H9 (cell line): ENCODE measurements at regions not wholly inside any gene's neighbourhood (a gene's known extent, or its start where the extent isn't known, plus 50 kb on each side); places are given as distances from the start of the nearest gene placed in this dataset.

Experiments used
- DNase-seq: peaks from one replicate; pipeline ENCODE4 v3.0.0-alpha.2; 2017
- H2AFZ ChIP-seq: one replicate; pipeline ENCODE4 v1.6.1; 2013; ENCODE audit warnings: mild to moderate bottlenecking, low read length, control low read depth, moderate library complexity
- H2AK5ac ChIP-seq: 2 replicates; pipeline ENCODE4 v1.6.1; 2013; ENCODE audit warnings: low read length, control low read depth, mixed read lengths; ENCODE audit not compliant: insufficient read length
- H2BK120ac ChIP-seq: one replicate; pipeline ENCODE4 v1.6.1; 2013; ENCODE audit warnings: low read depth, mild to moderate bottlenecking, low read length, control low read depth, inconsistent platforms; ENCODE audit not compliant: poor library complexity, severe bottlenecking
- H2BK12ac ChIP-seq: 2 replicates; pipeline ENCODE4 v1.6.1; 2013; ENCODE audit warnings: low read length, control low read depth, mixed read lengths, low read depth; ENCODE audit not compliant: insufficient read length
- H2BK15ac ChIP-seq: 2 replicates; pipeline ENCODE4 v1.6.1; 2013; ENCODE audit warnings: low read depth, low read length, control low read depth
- H2BK20ac ChIP-seq: one replicate; pipeline ENCODE4 v1.6.1; 2013; ENCODE audit warnings: low read depth, mild to moderate bottlenecking, low read length, control low read depth, inconsistent platforms; ENCODE audit not compliant: poor library complexity, severe bottlenecking
- H2BK5ac ChIP-seq: 2 replicates; pipeline ENCODE4 v1.6.1; 2013; ENCODE audit warnings: low read length, control low read depth, mixed read lengths; ENCODE audit not compliant: insufficient read length
- H3K14ac ChIP-seq: 2 replicates; pipeline ENCODE4 v1.6.1; 2013; ENCODE audit warnings: low read length, control low read depth; ENCODE audit not compliant: insufficient read depth
- H3K18ac ChIP-seq: 2 replicates; pipeline ENCODE4 v1.6.1; 2013; ENCODE audit warnings: low read depth, mild to moderate bottlenecking, mixed read lengths, low read length, control low read depth; ENCODE audit not compliant: insufficient read length
- H3K23ac ChIP-seq: 2 replicates; pipeline ENCODE4 v1.6.1; 2013; ENCODE audit warnings: low read length, control low read depth, mixed read lengths, low read depth; ENCODE audit not compliant: insufficient read length
- H3K23me2 ChIP-seq: 2 replicates; pipeline ENCODE4 v1.6.1; 2013; ENCODE audit warnings: low read depth, mild to moderate bottlenecking, mixed read lengths, low read length, control low read depth; ENCODE audit not compliant: insufficient read length, poor library complexity, severe bottlenecking
- H3K27ac ChIP-seq: 2 replicates; pipeline ENCODE4 v1.5.1; 2013; ENCODE audit warnings: low read length, control low read depth, mixed read lengths, low read depth; ENCODE audit not compliant: insufficient read length
- H3K27me3 ChIP-seq: 2 replicates; pipeline ENCODE4 v1.6.1; 2013; ENCODE audit warnings: low read length, control low read depth, inconsistent platforms; ENCODE audit not compliant: insufficient read depth
- H3K4ac ChIP-seq: 2 replicates; pipeline ENCODE4 v1.6.1; 2013; ENCODE audit warnings: low read depth, mild to moderate bottlenecking, control low read depth, inconsistent platforms, low read length, moderate library complexity
- H3K4me1 ChIP-seq: 2 replicates; pipeline ENCODE4 v1.6.1; 2013; ENCODE audit warnings: low read length, control low read depth, inconsistent platforms; ENCODE audit not compliant: insufficient read depth
- H3K4me2 ChIP-seq: 2 replicates; pipeline ENCODE4 v1.6.1; 2013; ENCODE audit warnings: low read length, control low read depth, mixed read lengths; ENCODE audit not compliant: insufficient read length, insufficient read depth
- H3K56ac ChIP-seq: 2 replicates; pipeline ENCODE4 v1.6.1; 2013; ENCODE audit warnings: low read depth, mild to moderate bottlenecking, mixed read lengths, low read length, control low read depth; ENCODE audit not compliant: insufficient read length
- H3K79me1 ChIP-seq: 2 replicates; pipeline ENCODE4 v1.6.1; 2013; ENCODE audit warnings: low read depth, mild to moderate bottlenecking, moderate library complexity, low read length, control low read depth, inconsistent platforms; ENCODE audit not compliant: insufficient read depth, poor library complexity, severe bottlenecking
- H3K79me2 ChIP-seq: 2 replicates; pipeline ENCODE4 v1.6.1; 2013; ENCODE audit warnings: low read length, control low read depth, inconsistent platforms; ENCODE audit not compliant: insufficient read depth
- H3K9ac ChIP-seq: 2 replicates; pipeline ENCODE4 v1.6.1; 2013; ENCODE audit warnings: low read length, control low read depth, mixed read lengths; ENCODE audit not compliant: insufficient read length; ENCODE audit errors: extremely low read depth
- H3K9me3 ChIP-seq: one replicate; pipeline ENCODE4 v1.6.1; 2013; ENCODE audit warnings: low read depth, low read length, inconsistent platforms; ENCODE audit not compliant: control insufficient read depth
- H3T11ph ChIP-seq: one replicate; pipeline ENCODE4 v1.6.1; 2013; ENCODE audit warnings: mild to moderate bottlenecking, low read length, control low read depth, inconsistent platforms
- H4K20me1 ChIP-seq: one replicate; pipeline ENCODE4 v1.6.1; 2013; ENCODE audit not compliant: control insufficient read depth, insufficient read length, insufficient read depth
- H4K5ac ChIP-seq: 2 replicates; pipeline ENCODE4 v1.6.1; 2013; ENCODE audit warnings: low read depth, mild to moderate bottlenecking, mixed read lengths, low read length, control low read depth; ENCODE audit not compliant: insufficient read length
- H4K8ac ChIP-seq: replicated peaks from 2 replicates; pipeline ENCODE4 v1.6.1; 2013; ENCODE audit warnings: low read length, control low read depth, mixed read lengths, low read depth; ENCODE audit not compliant: insufficient read length
- H4K91ac ChIP-seq: 2 replicates; pipeline ENCODE4 v1.6.1; 2013; ENCODE audit warnings: low read depth, mild to moderate bottlenecking, moderate library complexity, mixed read lengths, low read length, control low read depth; ENCODE audit not compliant: insufficient read length
- H3K27ac Mint-ChIP-seq, 3 experiments: 2 replicates in 2 of 3; 3 replicates in 1 of 3; pipeline ENCODE4 v1.8.0; 2020 to 2021; ENCODE audit warnings: mixed read lengths in 3 of 3, mild to moderate bottlenecking in 1 of 3, moderate library complexity in 1 of 3
- H3K27me3 Mint-ChIP-seq: 2 replicates; pipeline ENCODE4 v1.8.0; 2021; ENCODE audit warnings: low read depth, mild to moderate bottlenecking, moderate library complexity, mixed read lengths
- H3K36me3 Mint-ChIP-seq, 3 experiments: 2 replicates in 2 of 3; 3 replicates in 1 of 3; pipeline ENCODE4 v1.8.0; 2020 to 2021; ENCODE audit warnings: low read depth in 3 of 3, mixed read lengths in 3 of 3; ENCODE audit not compliant: insufficient read depth in 1 of 3
- H3K4me1 Mint-ChIP-seq, 2 experiments: 2 replicates each; pipeline ENCODE4 v1.8.0; 2020; ENCODE audit warnings: mixed read lengths in 2 of 2
- H3K4me3 Mint-ChIP-seq, 2 experiments: 2 replicates in 1 of 2; 3 replicates in 1 of 2; pipeline ENCODE4 v1.8.0; 2020 to 2021; ENCODE audit warnings: mild to moderate bottlenecking in 2 of 2, mixed read lengths in 2 of 2, moderate library complexity in 1 of 2
- H3K9me3 Mint-ChIP-seq, 2 experiments: 2 replicates in 1 of 2; 3 replicates in 1 of 2; pipeline ENCODE4 v1.8.0; 2020; ENCODE audit warnings: mild to moderate bottlenecking in 2 of 2, mixed read lengths in 2 of 2, moderate library complexity in 1 of 2
- CTCF ChIP-seq: fragments of 200-600 bp; sonication (generic); conservative IDR thresholded peaks from 3 replicates; pipeline ENCODE4 v1.8.0; 2021; ENCODE audit warnings: antibody characterized with exemption, mild to moderate bottlenecking

DNA sequence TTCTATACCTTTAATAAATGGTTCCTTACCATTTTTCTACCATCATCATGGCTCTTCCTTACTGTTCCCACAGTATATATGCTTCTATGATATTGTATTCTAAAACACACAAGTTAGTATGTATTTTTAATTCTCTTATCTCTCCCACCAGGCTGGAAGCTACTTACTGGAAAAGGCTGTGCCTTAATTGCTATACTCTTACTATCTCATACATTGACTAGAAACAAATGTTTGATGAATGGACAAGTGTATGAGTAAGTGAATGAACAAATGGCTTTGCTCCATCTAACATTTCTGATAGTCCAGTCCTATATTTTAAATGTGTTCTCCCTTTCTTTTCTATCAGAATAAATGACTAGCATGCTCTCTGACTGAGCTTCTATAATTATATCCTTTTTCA lies 320.8 kb upstream of the RASGEF1B start:
- H3K14ac ChIP-seq = no peak overlapping the region
- Mint-ChIP-seq H3K4me1 (no peaks in the 10 kb centered on the region), H3K36me3 (no peaks in the 10 kb centered on the region), H3K9me3 (no peaks in the 10 kb centered on the region), H3K27me3 (no peaks in the 10 kb centered on the region), H3K27ac (no peak overlapping the region), H3K4me3 (no peak overlapping the region)
- no peak overlapping the region for H4K5ac ChIP-seq
- no peak overlapping the region for H3K27ac ChIP-seq
- no peaks in the 10 kb centered on the region for H3K4me1 ChIP-seq
- no peak overlapping the region for H3K23ac ChIP-seq
- no peak overlapping the region for H3K4me2 ChIP-seq
- H3K9me3 ChIP-seq = no peaks in the 10 kb centered on the region
- no peak overlapping the region for H4K91ac ChIP-seq
- H2BK12ac ChIP-seq = no peak overlapping the region
- no peak overlapping the region for H2AFZ ChIP-seq
- H4K20me1 ChIP-seq = no peaks in the 10 kb centered on the region
- no peak for DNase-seq
- H3T11ph ChIP-seq = no peak overlapping the region
- no peak overlapping the region for H3K18ac ChIP-seq
- H3K56ac ChIP-seq = no peak overlapping the region
- no peak overlapping the region for H2BK5ac ChIP-seq
- TF ChIP-seq CTCF = no peak
- H2BK20ac ChIP-seq = no peak overlapping the region
- no peak overlapping the region for H2BK15ac ChIP-seq
- no peak overlapping the region for H2BK120ac ChIP-seq
- no peak overlapping the region for H3K4ac ChIP-seq
- H4K8ac ChIP-seq = no peak overlapping the region
- no peaks in the 10 kb centered on the region for H3K79me2 ChIP-seq
- no peaks in the 10 kb centered on the region for H3K27me3 ChIP-seq
- H3K23me2 ChIP-seq = no peaks in the 10 kb centered on the region
- no peak overlapping the region for H3K9ac ChIP-seq
- no peaks in the 10 kb centered on the region for H3K79me1 ChIP-seq
- no peak overlapping the region for H2AK5ac ChIP-seq
